ENCODE measurements at regions not wholly inside any gene's neighbourhood (a gene's known extent, or its start where the extent isn't known, plus 50 kb on each side); places are given as distances from the start of the nearest gene placed in this dataset.

- Mint-ChIP-seq H3K4me1 (ENCODE audit: low read depth) (no peaks in the 10 kb centered on the region), H3K4me3 (no peak overlapping the region), H3K36me3 (ENCODE audit: low read depth) (no peaks in the 10 kb centered on the region), H3K27ac (no peak overlapping the region), H3K9me3 (no peaks in the 10 kb centered on the region), H3K27me3 (peaks cover 19% of the 10 kb centered on the region)
- DNase-seq, result no peak
Measured at GRCh38 chr17:51555153-51555552, 294.8 kb downstream of the UTP18 start.

GRCh38 chr17:51559778-51560177, 299.4 kb downstream of the UTP18 start:
- no peak overlapping the region for H3K4me3 Mint-ChIP-seq
- H3K4me1 Mint-ChIP-seq (ENCODE audit: low read depth), result no peaks in the 10 kb centered on the region
- no peak for DNase-seq
- no peaks in the 10 kb centered on the region for H3K36me3 Mint-ChIP-seq (ENCODE audit: low read depth)
- peaks cover 40% of the 10 kb centered on the region for H3K27me3 Mint-ChIP-seq
- H3K9me3 Mint-ChIP-seq, result no peaks in the 10 kb centered on the region
- no peak overlapping the region for H3K27ac Mint-ChIP-seq

DNA sequence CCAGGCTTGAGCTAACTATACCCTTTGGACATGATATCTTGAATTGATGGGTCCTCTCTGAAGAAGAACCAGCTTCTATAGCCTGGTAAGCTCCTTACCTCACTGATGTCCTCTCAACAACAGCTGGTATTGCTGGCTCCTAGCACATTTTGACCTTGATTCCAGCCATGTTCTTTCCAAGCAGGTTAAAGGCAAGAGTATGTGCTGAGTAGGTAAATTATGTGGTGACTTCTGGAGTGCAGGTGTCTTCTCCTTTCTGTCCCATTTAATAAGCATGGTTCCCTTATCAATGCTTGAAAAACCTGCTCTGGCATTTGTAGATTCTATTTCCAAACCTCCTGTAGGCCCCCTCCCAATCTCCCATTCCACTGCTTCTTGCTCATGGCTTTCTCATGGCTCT, 300.1 kb downstream of the UTP18 start:
- H3K4me3 Mint-ChIP-seq, result no peak overlapping the region
- H3K27me3 Mint-ChIP-seq, result peaks cover 40% of the 10 kb centered on the region
- no peaks in the 10 kb centered on the region for H3K4me1 Mint-ChIP-seq (ENCODE audit: low read depth)

GRCh38 chr17:51563961-51564360, 303.6 kb downstream of the UTP18 start:
- Mint-ChIP-seq H3K27me3 (peaks cover 43% of the 10 kb centered on the region), H3K4me1 (ENCODE audit: low read depth) (no peaks in the 10 kb centered on the region), H3K36me3 (ENCODE audit: low read depth) (no peaks in the 10 kb centered on the region), H3K9me3 (peaks cover 2% of the 10 kb centered on the region), H3K27ac (no peak overlapping the region), H3K4me3 (no peak overlapping the region)
- DNase-seq, result no peak

More for the DNA sequence above, 300.1 kb downstream of the UTP18 start:
- Mint-ChIP-seq H3K36me3 (ENCODE audit: low read depth) (no peaks in the 10 kb centered on the region), H3K9me3 (no peaks in the 10 kb centered on the region), H3K27ac (no peak overlapping the region)
- no peak for DNase-seq

DNA sequence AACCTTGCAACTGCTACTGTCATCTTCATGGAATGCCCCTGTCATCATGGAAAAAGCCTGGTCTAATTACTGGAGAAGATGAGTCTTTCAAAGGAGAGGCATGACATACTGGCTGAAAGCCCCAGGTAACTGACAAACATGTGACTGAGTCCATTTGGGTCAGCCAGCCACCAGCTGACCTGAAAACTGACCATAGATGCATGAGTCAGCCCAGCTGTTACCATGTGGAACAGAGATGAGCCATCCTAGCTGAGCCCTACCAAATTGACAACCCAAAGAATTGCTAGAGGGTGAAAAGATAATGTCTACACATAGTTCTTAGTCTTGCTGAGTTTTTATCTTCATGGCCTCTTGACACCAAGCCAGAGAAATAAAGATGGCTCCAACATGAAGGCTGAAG, 311.8 kb downstream of the UTP18 start:
- Mint-ChIP-seq H3K4me3 (no peak overlapping the region), H3K27ac (no peak overlapping the region), H3K4me1 (ENCODE audit: low read depth) (no peaks in the 10 kb centered on the region), H3K36me3 (ENCODE audit: low read depth) (no peaks in the 10 kb centered on the region), H3K27me3 (peaks cover 44% of the 10 kb centered on the region), H3K9me3 (peaks cover 5% of the 10 kb centered on the region)
- no peak for DNase-seq
